ENCODE measurements at regions not wholly inside any gene's neighbourhood (a gene's known extent, or its start where the extent isn't known, plus 50 kb on each side); places are given as distances from the start of the nearest gene placed in this dataset.

GRCh38 chr18:11308499-11308898, 159.1 kb upstream of the PIEZO2 start:
- Mint-ChIP-seq H3K9me3 (no peaks in the 10 kb centered on the region), H3K27me3 (ENCODE audit: low read depth) (no peaks in the 10 kb centered on the region), H3K27ac (no peak overlapping the region), H3K36me3 (ENCODE audit: low read depth) (no peaks in the 10 kb centered on the region), H3K4me3 (ENCODE audit: low read depth) (no peak overlapping the region), H3K4me1 (ENCODE audit: low read depth) (peaks cover 5% of the 10 kb centered on the region)
- DNase-seq (ENCODE audit: low spot score), result no peak
- intact Hi-C loops (cut with micrococcal nuclease), result no loop called here

GRCh38 chr18:11307716-11308115, 158.3 kb upstream of the PIEZO2 start:
- no peak for DNase-seq (ENCODE audit: low spot score)
- intact Hi-C loops (cut with micrococcal nuclease), result no loop called here
- no peaks in the 10 kb centered on the region for H3K9me3 Mint-ChIP-seq
- H3K27me3 Mint-ChIP-seq (ENCODE audit: low read depth), result no peaks in the 10 kb centered on the region
- no peaks in the 10 kb centered on the region for H3K36me3 Mint-ChIP-seq (ENCODE audit: low read depth)
- H3K27ac Mint-ChIP-seq, result no peak overlapping the region
- no peak overlapping the region for H3K4me3 Mint-ChIP-seq (ENCODE audit: low read depth)
- peaks cover 5% of the 10 kb centered on the region for H3K4me1 Mint-ChIP-seq (ENCODE audit: low read depth)

GRCh38 chr18:11305507-11305906, 156.1 kb upstream of the PIEZO2 start:
- Mint-ChIP-seq H3K4me1 (ENCODE audit: low read depth) (peaks cover 5% of the 10 kb centered on the region), H3K27ac (no peak overlapping the region), H3K36me3 (ENCODE audit: low read depth) (no peaks in the 10 kb centered on the region), H3K27me3 (ENCODE audit: low read depth) (no peaks in the 10 kb centered on the region), H3K9me3 (no peaks in the 10 kb centered on the region), H3K4me3 (ENCODE audit: low read depth) (no peak overlapping the region)
- intact Hi-C loops (cut with micrococcal nuclease), result no loop called here
- DNase-seq (ENCODE audit: low spot score), result no peak

GRCh38 chr18:11304928-11305327, 155.6 kb upstream of the PIEZO2 start:
- DNase-seq (ENCODE audit: low spot score), result no peak
- no peaks in the 10 kb centered on the region for H3K36me3 Mint-ChIP-seq (ENCODE audit: low read depth)
- intact Hi-C loops (cut with micrococcal nuclease), result no loop called here
- H3K27me3 Mint-ChIP-seq (ENCODE audit: low read depth), result no peaks in the 10 kb centered on the region
- no peak overlapping the region for H3K27ac Mint-ChIP-seq
- no peaks in the 10 kb centered on the region for H3K9me3 Mint-ChIP-seq
- H3K4me1 Mint-ChIP-seq (ENCODE audit: low read depth), result peaks cover 5% of the 10 kb centered on the region
- H3K4me3 Mint-ChIP-seq (ENCODE audit: low read depth), result no peak overlapping the region

- Mint-ChIP-seq H3K27me3 (ENCODE audit: low read depth) (no peaks in the 10 kb centered on the region), H3K36me3 (ENCODE audit: low read depth) (no peaks in the 10 kb centered on the region), H3K9me3 (peaks cover 4% of the 10 kb centered on the region), H3K27ac (no peak overlapping the region), H3K4me3 (ENCODE audit: low read depth) (no peak overlapping the region), H3K4me1 (ENCODE audit: low read depth) (no peaks in the 10 kb centered on the region)
- no peak for DNase-seq (ENCODE audit: low spot score)
- intact Hi-C loops (cut with micrococcal nuclease), result no loop called here
Measured at GRCh38 chr18:11296946-11297345, 147.6 kb upstream of the PIEZO2 start.

- Mint-ChIP-seq H3K27ac (no peak overlapping the region), H3K9me3 (no peaks in the 10 kb centered on the region), H3K4me1 (ENCODE audit: low read depth) (no peaks in the 10 kb centered on the region), H3K36me3 (ENCODE audit: low read depth) (no peaks in the 10 kb centered on the region), H3K27me3 (ENCODE audit: low read depth) (no peaks in the 10 kb centered on the region), H3K4me3 (ENCODE audit: low read depth) (no peak overlapping the region)
- DNase-seq (ENCODE audit: low spot score), result no peak
- intact Hi-C loops (cut with micrococcal nuclease), result no loop called here
Measured at GRCh38 chr18:11293794-11294193, 144.4 kb upstream of the PIEZO2 start.

GRCh38 chr18:11290786-11291185, 141.4 kb upstream of the PIEZO2 start:
- Mint-ChIP-seq H3K27me3 (ENCODE audit: low read depth) (no peaks in the 10 kb centered on the region), H3K9me3 (no peaks in the 10 kb centered on the region), H3K36me3 (ENCODE audit: low read depth) (no peaks in the 10 kb centered on the region), H3K27ac (no peak overlapping the region), H3K4me3 (ENCODE audit: low read depth) (no peak overlapping the region), H3K4me1 (ENCODE audit: low read depth) (no peaks in the 10 kb centered on the region)
- intact Hi-C loops (cut with micrococcal nuclease), result no loop called here
- no peak for DNase-seq (ENCODE audit: low spot score)

GRCh38 chr18:11289248-11289647, 139.9 kb upstream of the PIEZO2 start:
- DNase-seq (ENCODE audit: low spot score), result no peak
- H3K9me3 Mint-ChIP-seq, result no peaks in the 10 kb centered on the region
- no peaks in the 10 kb centered on the region for H3K36me3 Mint-ChIP-seq (ENCODE audit: low read depth)
- H3K27ac Mint-ChIP-seq, result no peak overlapping the region
- no peak overlapping the region for H3K4me3 Mint-ChIP-seq (ENCODE audit: low read depth)
- intact Hi-C loops (cut with micrococcal nuclease), result no loop called here
- H3K4me1 Mint-ChIP-seq (ENCODE audit: low read depth), result no peaks in the 10 kb centered on the region
- H3K27me3 Mint-ChIP-seq (ENCODE audit: low read depth), result no peaks in the 10 kb centered on the region

- H3K36me3 Mint-ChIP-seq (ENCODE audit: low read depth), result no peaks in the 10 kb centered on the region
- no peak overlapping the region for H3K4me3 Mint-ChIP-seq (ENCODE audit: low read depth)
- no peaks in the 10 kb centered on the region for H3K27me3 Mint-ChIP-seq (ENCODE audit: low read depth)
- no peaks in the 10 kb centered on the region for H3K4me1 Mint-ChIP-seq (ENCODE audit: low read depth)
- H3K9me3 Mint-ChIP-seq, result no peaks in the 10 kb centered on the region
- DNase-seq (ENCODE audit: low spot score), result no peak
- no peak overlapping the region for H3K27ac Mint-ChIP-seq
- intact Hi-C loops (cut with micrococcal nuclease), result no loop called here
Measured at GRCh38 chr18:11288401-11288800, 139.0 kb upstream of the PIEZO2 start.

GRCh38 chr18:11286431-11286830, 137.1 kb upstream of the PIEZO2 start:
- H3K36me3 Mint-ChIP-seq (ENCODE audit: low read depth), result no peaks in the 10 kb centered on the region
- no peaks in the 10 kb centered on the region for H3K9me3 Mint-ChIP-seq
- H3K4me1 Mint-ChIP-seq (ENCODE audit: low read depth), result no peaks in the 10 kb centered on the region
- H3K27ac Mint-ChIP-seq, result no peak overlapping the region
- intact Hi-C loops (cut with micrococcal nuclease), result no loop called here
- no peak overlapping the region for H3K4me3 Mint-ChIP-seq (ENCODE audit: low read depth)
- H3K27me3 Mint-ChIP-seq (ENCODE audit: low read depth), result no peaks in the 10 kb centered on the region
- no peak for DNase-seq (ENCODE audit: low spot score)

GRCh38 chr18:11284811-11285210, 135.4 kb upstream of the PIEZO2 start:
- H3K9me3 Mint-ChIP-seq, result no peaks in the 10 kb centered on the region
- H3K36me3 Mint-ChIP-seq (ENCODE audit: low read depth), result no peaks in the 10 kb centered on the region
- H3K27ac Mint-ChIP-seq, result no peak overlapping the region
- intact Hi-C loops (cut with micrococcal nuclease), result no loop called here
- no peak for DNase-seq (ENCODE audit: low spot score)
- H3K27me3 Mint-ChIP-seq (ENCODE audit: low read depth), result no peaks in the 10 kb centered on the region
- H3K4me1 Mint-ChIP-seq (ENCODE audit: low read depth), result no peaks in the 10 kb centered on the region
- no peak overlapping the region for H3K4me3 Mint-ChIP-seq (ENCODE audit: low read depth)

- intact Hi-C loops (cut with micrococcal nuclease), result no loop called here
- H3K27me3 Mint-ChIP-seq (ENCODE audit: low read depth), result no peaks in the 10 kb centered on the region
- no peaks in the 10 kb centered on the region for H3K9me3 Mint-ChIP-seq
- no peaks in the 10 kb centered on the region for H3K36me3 Mint-ChIP-seq (ENCODE audit: low read depth)
- no peak for DNase-seq (ENCODE audit: low spot score)
- H3K4me1 Mint-ChIP-seq (ENCODE audit: low read depth), result no peaks in the 10 kb centered on the region
- H3K27ac Mint-ChIP-seq, result no peak overlapping the region
- no peak overlapping the region for H3K4me3 Mint-ChIP-seq (ENCODE audit: low read depth)
Measured at GRCh38 chr18:11284349-11284748, 135.0 kb upstream of the PIEZO2 start.

GRCh38 chr18:11283479-11284161, 134.3 kb upstream of the PIEZO2 start:
- Mint-ChIP-seq H3K27me3 (ENCODE audit: low read depth) (no peaks in the 10 kb centered on the region), H3K4me3 (ENCODE audit: low read depth) (no peak overlapping the region), H3K4me1 (ENCODE audit: low read depth) (no peaks in the 10 kb centered on the region), H3K9me3 (no peaks in the 10 kb centered on the region), H3K36me3 (ENCODE audit: low read depth) (no peaks in the 10 kb centered on the region), H3K27ac (no peak overlapping the region)
- no peak for DNase-seq (ENCODE audit: low spot score)
- intact Hi-C loops (cut with micrococcal nuclease), result no loop called here

- H3K27ac Mint-ChIP-seq, result no peak overlapping the region
- no peaks in the 10 kb centered on the region for H3K27me3 Mint-ChIP-seq (ENCODE audit: low read depth)
- intact Hi-C loops (cut with micrococcal nuclease), result no loop called here
- no peaks in the 10 kb centered on the region for H3K36me3 Mint-ChIP-seq (ENCODE audit: low read depth)
- no peaks in the 10 kb centered on the region for H3K4me1 Mint-ChIP-seq (ENCODE audit: low read depth)
- no peak for DNase-seq (ENCODE audit: low spot score)
- H3K4me3 Mint-ChIP-seq (ENCODE audit: low read depth), result no peak overlapping the region
- no peaks in the 10 kb centered on the region for H3K9me3 Mint-ChIP-seq
Measured at GRCh38 chr18:11279461-11279860, 130.1 kb upstream of the PIEZO2 start.

All from activated T-helper 2 cell treated with anti-CD3 and anti-CD28 coated beads, Interferon-gamma antibody, Interleukin-2, Interleukin-4, amounts not matched to agents 10 μg/mL and 5 μg/mL and 100 μg/mL, durations not matched to agents 14 hours and 24 hours and 36 hours (primary cell).